SH-SY5Y (cell line): ENCODE measurements at regions not wholly inside any gene's neighbourhood (a gene's known extent, or its start where the extent isn't known, plus 50 kb on each side); places are given as distances from the start of the nearest gene placed in this dataset.

Experiments used
- GATA2 ChIP-seq: IDR thresholded peaks from 2 replicates; pipeline ENCODE4 v1.6.1; 2011; ENCODE audit warnings: mild to moderate bottlenecking, low read depth, low read length
- GATA3 ChIP-seq: IDR thresholded peaks from 2 replicates; pipeline ENCODE4 v1.6.1; 2011; ENCODE audit warnings: low read depth, mild to moderate bottlenecking, low read length, moderate library complexity

- TF ChIP-seq GATA2 (peak; percentile 83), GATA3 (peak; percentile 72)
Observed at GRCh38 chr10:58942724-58943123, 233.7 kb upstream of the PHYHIPL start.
